SK-N-SH (cell line): ENCODE measurements at regions not wholly inside any gene's neighbourhood (a gene's known extent, or its start where the extent isn't known, plus 50 kb on each side); places are given as distances from the start of the nearest gene placed in this dataset.

ENCODE experiments used
- CHD2 ChIP-seq: fragments of 150-350 bp; IDR thresholded peaks from 2 replicates; pipeline ENCODE4 v1.6.1; 2018; ENCODE audit warnings: low read length; ENCODE audit not compliant: partially characterized antibody
- CTCF ChIP-seq: fragments of 200-600 bp; sonication (generic); IDR thresholded peaks from 2 replicates; pipeline ENCODE4 v1.6.1; 2017; ENCODE audit warnings: antibody characterized with exemption, mild to moderate bottlenecking, moderate library complexity
- EP300 ChIP-seq, 2 experiments: IDR thresholded peaks; 2 replicates each; pipeline versions ENCODE4 v1.4.0 to v1.6.1; 2012; ENCODE audit warnings: borderline replicate concordance in 1 of 2, low read depth in 1 of 2, low read length in 1 of 2
- MAX ChIP-seq: IDR thresholded peaks from 2 replicates; pipeline ENCODE4 v1.4.0; 2012; ENCODE audit warnings: low read depth
- MXI1 ChIP-seq: IDR thresholded peaks from 2 replicates; pipeline ENCODE4 v1.6.1; 2012; ENCODE audit warnings: mild to moderate bottlenecking, low read depth, low read length, improper control_type of control experiment
- POLR2AphosphoS5 ChIP-seq: IDR thresholded peaks from 2 replicates; pipeline ENCODE4 v1.6.1; 2012; ENCODE audit warnings: low read depth, low read length
- YY1 ChIP-seq: IDR thresholded peaks from 2 replicates; pipeline ENCODE4 v1.4.0; 2012; ENCODE audit warnings: low read depth, mild to moderate bottlenecking
- TF ChIP-seq, protein P1 (sequence below): IDR thresholded peaks from 2 replicates; pipeline ENCODE4 v1.6.1; 2012; ENCODE audit warnings: mild to moderate bottlenecking, low read depth, low read length, moderate library complexity
- TF ChIP-seq, protein P2 (sequence below): fragments of 150-350 bp; IDR thresholded peaks from 2 replicates; pipeline ENCODE4 v1.6.1; 2017; ENCODE audit warnings: antibody characterized with exemption, low read length, low read depth, borderline replicate concordance

GRCh38 chr9:119043996-119044395 is 325.2 kb downstream of the BRINP1 start:
- TF ChIP-seq EP300 (IDR thresholded peaks at IDR 0.05; ENCODE audit: borderline replicate concordance in 1 of 2, low read depth in 1 of 2, low read length in 1 of 2) = no peak
- TF ChIP-seq, protein P1, sequence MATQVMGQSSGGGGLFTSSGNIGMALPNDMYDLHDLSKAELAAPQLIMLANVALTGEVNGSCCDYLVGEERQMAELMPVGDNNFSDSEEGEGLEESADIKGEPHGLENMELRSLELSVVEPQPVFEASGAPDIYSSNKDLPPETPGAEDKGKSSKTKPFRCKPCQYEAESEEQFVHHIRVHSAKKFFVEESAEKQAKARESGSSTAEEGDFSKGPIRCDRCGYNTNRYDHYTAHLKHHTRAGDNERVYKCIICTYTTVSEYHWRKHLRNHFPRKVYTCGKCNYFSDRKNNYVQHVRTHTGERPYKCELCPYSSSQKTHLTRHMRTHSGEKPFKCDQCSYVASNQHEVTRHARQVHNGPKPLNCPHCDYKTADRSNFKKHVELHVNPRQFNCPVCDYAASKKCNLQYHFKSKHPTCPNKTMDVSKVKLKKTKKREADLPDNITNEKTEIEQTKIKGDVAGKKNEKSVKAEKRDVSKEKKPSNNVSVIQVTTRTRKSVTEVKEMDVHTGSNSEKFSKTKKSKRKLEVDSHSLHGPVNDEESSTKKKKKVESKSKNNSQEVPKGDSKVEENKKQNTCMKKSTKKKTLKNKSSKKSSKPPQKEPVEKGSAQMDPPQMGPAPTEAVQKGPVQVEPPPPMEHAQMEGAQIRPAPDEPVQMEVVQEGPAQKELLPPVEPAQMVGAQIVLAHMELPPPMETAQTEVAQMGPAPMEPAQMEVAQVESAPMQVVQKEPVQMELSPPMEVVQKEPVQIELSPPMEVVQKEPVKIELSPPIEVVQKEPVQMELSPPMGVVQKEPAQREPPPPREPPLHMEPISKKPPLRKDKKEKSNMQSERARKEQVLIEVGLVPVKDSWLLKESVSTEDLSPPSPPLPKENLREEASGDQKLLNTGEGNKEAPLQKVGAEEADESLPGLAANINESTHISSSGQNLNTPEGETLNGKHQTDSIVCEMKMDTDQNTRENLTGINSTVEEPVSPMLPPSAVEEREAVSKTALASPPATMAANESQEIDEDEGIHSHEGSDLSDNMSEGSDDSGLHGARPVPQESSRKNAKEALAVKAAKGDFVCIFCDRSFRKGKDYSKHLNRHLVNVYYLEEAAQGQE = no peak
- no peak for TF ChIP-seq POLR2AphosphoS5
- no peak for TF ChIP-seq CTCF
- TF ChIP-seq YY1 = no peak
- TF ChIP-seq MXI1 = no peak
- TF ChIP-seq, protein P2, sequence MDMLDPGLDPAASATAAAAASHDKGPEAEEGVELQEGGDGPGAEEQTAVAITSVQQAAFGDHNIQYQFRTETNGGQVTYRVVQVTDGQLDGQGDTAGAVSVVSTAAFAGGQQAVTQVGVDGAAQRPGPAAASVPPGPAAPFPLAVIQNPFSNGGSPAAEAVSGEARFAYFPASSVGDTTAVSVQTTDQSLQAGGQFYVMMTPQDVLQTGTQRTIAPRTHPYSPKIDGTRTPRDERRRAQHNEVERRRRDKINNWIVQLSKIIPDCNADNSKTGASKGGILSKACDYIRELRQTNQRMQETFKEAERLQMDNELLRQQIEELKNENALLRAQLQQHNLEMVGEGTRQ = no peak
- no peak for TF ChIP-seq CHD2
- TF ChIP-seq MAX = no peak
